Natural killer cell (primary cell): ENCODE measurements at regions not wholly inside any gene's neighbourhood (a gene's known extent, or its start where the extent isn't known, plus 50 kb on each side); places are given as distances from the start of the nearest gene placed in this dataset.
"Not testable (repeated sequence)": the region's sequence is repeated elsewhere in the genome, so short reads cannot be mapped to it uniquely, and the experiment has no call there.

Experiments
- ATAC-seq, 3 donors: fragments of 150-1000 bp in 2 of 3; fragments of 200-7000 bp in 1 of 3; cut with Tn5 transposase; 1 replicate in 1 of 3; 2 replicates in 2 of 3; pipeline ENCODE4 v1.10.0; 2021; ENCODE audit warnings: mild to moderate bottlenecking in 2 of 3, moderate library complexity in 2 of 3
- DNase-seq, 2 donors: peaks; one replicate each; pipeline versions ENCODE4 v3.0.0 to v3.0.0-alpha.2; 2013 to 2021; ENCODE audit warnings: mixed read lengths in 1 of 2
- H3K27ac ChIP-seq: one replicate; pipeline ENCODE4 v1.5.1; 2013; ENCODE audit warnings: mild to moderate bottlenecking, low read length
- H3K27me3 ChIP-seq: one replicate; pipeline ENCODE4 v1.6.1; 2013; ENCODE audit warnings: low read length; ENCODE audit not compliant: control insufficient read depth, insufficient read depth
- H3K36me3 ChIP-seq: one replicate; pipeline ENCODE4 v1.6.1; 2013; ENCODE audit warnings: low read length; ENCODE audit not compliant: control insufficient read depth, insufficient read depth
- H3K4me1 ChIP-seq: one replicate; pipeline ENCODE4 v1.6.1; 2013; ENCODE audit warnings: low read length; ENCODE audit not compliant: control insufficient read depth, insufficient read depth
- H3K4me3 ChIP-seq: one replicate; pipeline ENCODE4 v1.5.1; 2013; ENCODE audit warnings: low read length
- H3K9me3 ChIP-seq: one replicate; pipeline ENCODE4 v1.6.1; 2013; ENCODE audit warnings: low read length; ENCODE audit not compliant: control insufficient read depth, insufficient read depth
- H3K27ac Mint-ChIP-seq, 2 donors: one replicate each; pipeline ENCODE4 v1.8.0; 2022; ENCODE audit warnings: mild to moderate bottlenecking in 2 of 2, mixed read lengths in 2 of 2, moderate library complexity in 1 of 2
- H3K27me3 Mint-ChIP-seq, 2 donors: one replicate each; pipeline ENCODE4 v1.8.0; 2022; ENCODE audit warnings: low read depth in 2 of 2, mixed read lengths in 2 of 2
- H3K36me3 Mint-ChIP-seq: one replicate; pipeline ENCODE4 v1.8.0; 2022; ENCODE audit warnings: mixed read lengths
- H3K4me1 Mint-ChIP-seq, 2 donors: one replicate each; pipeline ENCODE4 v1.8.0; 2022; ENCODE audit warnings: mixed read lengths in 2 of 2
- H3K4me3 Mint-ChIP-seq: one replicate; pipeline ENCODE4 v1.8.0; 2022; ENCODE audit warnings: mild to moderate bottlenecking, moderate library complexity, mixed read lengths
- H3K9me3 Mint-ChIP-seq, 2 donors: one replicate each; pipeline ENCODE4 v1.8.0; 2022; ENCODE audit warnings: mixed read lengths in 2 of 2
- WGBS: methylation state at CpG from one replicate; pipeline ENCODE4 v1.1.7; 2013; ENCODE audit warnings: missing lambda C conversion rate; ENCODE audit not compliant: insufficient coverage; 5-methylcytosine and 5-hydroxymethylcytosine counted together
- intact Hi-C: fragments of 100-400 bp; cut with micrococcal nuclease; formaldehyde crosslinking; loops from one replicate; pipeline ENCODE4 v1.14.2; 2022
- TF ChIP-seq, protein P1 (sequence below): fragments of 200-600 bp; IDR thresholded peaks from one replicate; pipeline ENCODE4 v1.8.0; 2022; ENCODE audit warnings: antibody characterized with exemption

DNA sequence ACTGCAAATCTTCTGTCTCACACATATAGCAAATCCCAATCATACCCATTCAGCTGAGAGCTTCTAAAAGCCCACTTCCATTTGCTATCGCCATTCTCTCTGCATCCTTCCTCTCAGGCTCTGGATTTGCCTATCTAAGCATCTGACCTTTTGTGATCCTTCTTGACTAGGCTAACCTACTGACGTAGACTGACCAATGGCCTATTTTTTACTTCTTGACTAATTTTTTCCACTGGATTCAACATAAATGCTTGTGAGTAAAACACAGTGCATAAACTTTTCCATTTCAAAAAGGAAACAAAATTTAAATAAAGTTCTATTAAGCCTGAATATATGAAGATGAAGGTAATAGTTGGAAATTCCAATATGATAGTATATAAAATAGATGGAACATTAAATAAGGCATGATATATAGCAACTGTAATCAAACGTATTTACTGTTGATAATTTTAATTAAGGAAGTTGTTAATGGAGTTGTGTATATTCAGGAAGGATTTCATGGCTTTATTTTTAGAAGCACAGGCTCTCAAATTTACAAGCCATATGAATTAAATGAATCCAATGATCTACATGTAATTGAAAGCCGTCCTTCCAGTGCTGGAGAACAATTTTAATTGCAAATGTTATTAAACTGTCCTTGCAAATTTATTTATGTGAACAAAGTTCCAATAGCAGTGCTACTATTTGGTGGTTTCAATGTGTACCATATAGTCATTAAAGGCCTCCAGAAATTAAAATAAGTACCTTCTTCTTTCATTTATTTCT, 918.4 kb downstream of the SORCS3 start:
- no peak overlapping the region for H3K27ac ChIP-seq
- no peaks in the 10 kb centered on the region for H3K27me3 ChIP-seq
- H3K36me3 Mint-ChIP-seq, result no peaks in the 10 kb centered on the region
- intact Hi-C loops, result no loop called here
- no peak overlapping the region for H3K4me3 ChIP-seq
- H3K27me3 Mint-ChIP-seq, result no peaks in the 10 kb centered on the region
- H3K9me3 ChIP-seq, result no peaks in the 10 kb centered on the region
- H3K9me3 Mint-ChIP-seq, result peaks cover 12 to 18% of the 10 kb centered on the region in 2 donors
- H3K4me1 ChIP-seq, result no peaks in the 10 kb centered on the region
- no peaks in the 10 kb centered on the region for H3K36me3 ChIP-seq
- TF ChIP-seq, protein P1, sequence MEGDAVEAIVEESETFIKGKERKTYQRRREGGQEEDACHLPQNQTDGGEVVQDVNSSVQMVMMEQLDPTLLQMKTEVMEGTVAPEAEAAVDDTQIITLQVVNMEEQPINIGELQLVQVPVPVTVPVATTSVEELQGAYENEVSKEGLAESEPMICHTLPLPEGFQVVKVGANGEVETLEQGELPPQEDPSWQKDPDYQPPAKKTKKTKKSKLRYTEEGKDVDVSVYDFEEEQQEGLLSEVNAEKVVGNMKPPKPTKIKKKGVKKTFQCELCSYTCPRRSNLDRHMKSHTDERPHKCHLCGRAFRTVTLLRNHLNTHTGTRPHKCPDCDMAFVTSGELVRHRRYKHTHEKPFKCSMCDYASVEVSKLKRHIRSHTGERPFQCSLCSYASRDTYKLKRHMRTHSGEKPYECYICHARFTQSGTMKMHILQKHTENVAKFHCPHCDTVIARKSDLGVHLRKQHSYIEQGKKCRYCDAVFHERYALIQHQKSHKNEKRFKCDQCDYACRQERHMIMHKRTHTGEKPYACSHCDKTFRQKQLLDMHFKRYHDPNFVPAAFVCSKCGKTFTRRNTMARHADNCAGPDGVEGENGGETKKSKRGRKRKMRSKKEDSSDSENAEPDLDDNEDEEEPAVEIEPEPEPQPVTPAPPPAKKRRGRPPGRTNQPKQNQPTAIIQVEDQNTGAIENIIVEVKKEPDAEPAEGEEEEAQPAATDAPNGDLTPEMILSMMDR, result no peak
- H3K4me1 Mint-ChIP-seq, result no peaks in the 10 kb centered on the region
- ATAC-seq, result no peak
- 81% methylated on average over 2 of the region's 4 CpGs for WGBS
- no peak overlapping the region for H3K27ac Mint-ChIP-seq
- H3K4me3 Mint-ChIP-seq, result no peak overlapping the region
- no peak for DNase-seq

DNA sequence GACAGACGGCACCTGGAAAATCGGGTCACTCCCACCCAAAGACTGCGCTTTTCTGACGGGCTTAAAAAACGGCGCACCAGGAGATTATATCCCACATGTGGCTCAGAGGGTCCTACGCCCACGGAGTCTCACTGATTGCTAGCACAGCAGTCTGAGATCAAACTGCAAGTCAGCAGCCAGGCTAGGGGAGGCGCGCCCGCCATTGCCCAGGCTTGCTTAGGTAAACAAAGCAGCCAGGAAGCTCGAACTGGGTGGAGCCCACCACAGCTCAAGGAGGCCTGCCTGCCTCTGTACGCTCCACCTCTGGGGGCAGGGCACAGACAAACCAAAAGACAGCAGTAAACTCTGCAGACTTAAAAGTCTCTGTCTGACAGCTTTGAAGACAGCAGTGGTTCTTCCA, 909.4 kb downstream of the SORCS3 start:
- H3K36me3 ChIP-seq, H3K27ac ChIP-seq, H3K27ac Mint-ChIP-seq, H3K27me3 Mint-ChIP-seq, DNase-seq, H3K4me3 ChIP-seq, H3K27me3 ChIP-seq, H3K4me1 ChIP-seq, ATAC-seq, H3K9me3 ChIP-seq, intact Hi-C loops, H3K4me3 Mint-ChIP-seq, H3K4me1 Mint-ChIP-seq: not testable (repeated sequence)
- 90% methylated on average over 11 of the region's 13 CpGs for WGBS
- Mint-ChIP-seq H3K36me3 (peaks cover 12% of the 10 kb centered on the region), H3K9me3 (peaks cover 11 to 17% of the 10 kb centered on the region in 2 donors)

DNA sequence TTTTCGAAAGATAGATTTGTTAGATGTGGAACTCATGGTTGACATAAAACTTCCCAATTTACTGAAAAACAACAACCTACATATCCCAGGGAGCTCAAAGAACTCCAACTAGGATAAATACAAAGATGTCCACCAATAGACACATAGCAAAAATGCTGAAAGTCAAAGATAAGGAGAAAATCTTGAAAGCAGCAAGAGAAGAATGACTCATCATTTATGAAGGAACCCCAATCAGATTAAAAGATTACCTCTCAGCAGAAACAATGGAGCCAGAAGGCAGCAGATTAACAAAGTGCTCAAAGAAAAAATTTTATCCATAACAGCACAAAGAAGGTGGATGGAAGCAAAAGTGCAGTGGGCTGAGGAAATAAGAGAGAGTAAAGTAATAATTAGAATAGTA, 908.6 kb downstream of the SORCS3 start:
- Histone ChIP-seq H3K9me3 (peaks cover 4% of the 10 kb centered on the region), H3K4me3 (no peak overlapping the region), H3K4me1 (no peaks in the 10 kb centered on the region), H3K36me3 (no peaks in the 10 kb centered on the region), H3K27me3 (no peaks in the 10 kb centered on the region), H3K27ac (no peak overlapping the region)
- Mint-ChIP-seq H3K27ac (no peak overlapping the region), H3K4me1 (no peaks in the 10 kb centered on the region), H3K36me3 (peaks cover 12% of the 10 kb centered on the region), H3K27me3 (no peaks in the 10 kb centered on the region), H3K4me3 (no peak overlapping the region), H3K9me3 (peaks cover 16 to 22% of the 10 kb centered on the region in 2 donors)
- no peak for DNase-seq
- no CpG with 5 or more reads among the region's 1 CpG for WGBS
- intact Hi-C loops, result no loop called here
- TF ChIP-seq, protein P1, result no peak
- no peak for ATAC-seq

DNA sequence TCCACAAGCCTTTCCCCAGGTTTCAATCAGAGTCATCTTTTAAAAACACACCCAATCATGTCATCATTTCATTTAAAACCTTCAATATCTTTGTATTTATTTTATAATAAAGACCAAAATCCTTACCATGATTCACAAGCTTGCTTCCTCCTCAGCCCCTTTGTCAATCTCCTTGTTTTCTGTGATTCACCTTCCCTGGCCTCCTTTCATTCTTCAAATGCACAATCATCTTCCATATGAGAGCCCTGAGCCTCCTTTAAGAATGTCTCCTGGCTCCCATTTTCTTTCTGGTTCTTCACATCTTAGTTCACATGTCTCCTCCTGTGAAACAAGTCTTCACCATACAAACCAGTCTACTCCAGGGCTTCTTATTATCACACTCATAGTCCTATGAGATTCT, 904.0 kb downstream of the SORCS3 start:
- Histone ChIP-seq H3K27ac (no peak overlapping the region), H3K36me3 (no peaks in the 10 kb centered on the region), H3K4me3 (no peak overlapping the region), H3K27me3 (no peaks in the 10 kb centered on the region), H3K9me3 (peaks cover 4% of the 10 kb centered on the region), H3K4me1 (no peaks in the 10 kb centered on the region)
- Mint-ChIP-seq H3K27me3 (no peaks in the 10 kb centered on the region), H3K36me3 (peaks cover 12% of the 10 kb centered on the region), H3K9me3 (peaks cover 20 to 31% of the 10 kb centered on the region in 2 donors), H3K4me1 (no peaks in the 10 kb centered on the region), H3K27ac (no peak overlapping the region), H3K4me3 (no peak overlapping the region)
- intact Hi-C loops, result no loop called here
- ATAC-seq (no peak), DNase-seq (no peak)
- TF ChIP-seq, protein P1, result no peak
